Body of pancreas (tissue), 4 donors: ENCODE measurements at regions not wholly inside any gene's neighbourhood (a gene's known extent, or its start where the extent isn't known, plus 50 kb on each side); places are given as distances from the start of the nearest gene placed in this dataset.

Experiments used
- CTCF ChIP-seq, 7 experiments: fragments of 450-650 bp in 4 of 7; fragments of 200-600 bp in 3 of 7; sonication (generic) in 3 of 7; IDR thresholded peaks; one replicate each; pipeline ENCODE4 v1.5.1; 2016 to 2019; ENCODE audit warnings: antibody characterized with exemption in 7 of 7
- POLR2A ChIP-seq, 3 donors: fragments of 450-650 bp; IDR thresholded peaks; one replicate each; pipeline ENCODE4 v1.6.1; 2016; ENCODE audit warnings: antibody characterized with exemption in 3 of 3, mild to moderate bottlenecking in 2 of 3

- TF ChIP-seq CTCF (IDR thresholded peaks at IDR 0.05) (no peak), POLR2A (IDR thresholded peaks at IDR 0.05) (no peak)
Observed at GRCh38 chr20:24745206-24745605, 203.9 kb upstream of the CST7 start.
